ENCODE measurements at regions not wholly inside any gene's neighbourhood (a gene's known extent, or its start where the extent isn't known, plus 50 kb on each side); places are given as distances from the start of the nearest gene placed in this dataset.
A peak's percentile ranks its signal among the peaks of the same experiment; 100 is the strongest.

GRCh38 chr6:33950891-33951889, 147.4 kb upstream of the MLN start:
- no peak for DNase-seq

- no peak for DNase-seq
These were observed 146.7 kb upstream of the MLN start for GRCh38 chr6:33950472-33950881.

DNA sequence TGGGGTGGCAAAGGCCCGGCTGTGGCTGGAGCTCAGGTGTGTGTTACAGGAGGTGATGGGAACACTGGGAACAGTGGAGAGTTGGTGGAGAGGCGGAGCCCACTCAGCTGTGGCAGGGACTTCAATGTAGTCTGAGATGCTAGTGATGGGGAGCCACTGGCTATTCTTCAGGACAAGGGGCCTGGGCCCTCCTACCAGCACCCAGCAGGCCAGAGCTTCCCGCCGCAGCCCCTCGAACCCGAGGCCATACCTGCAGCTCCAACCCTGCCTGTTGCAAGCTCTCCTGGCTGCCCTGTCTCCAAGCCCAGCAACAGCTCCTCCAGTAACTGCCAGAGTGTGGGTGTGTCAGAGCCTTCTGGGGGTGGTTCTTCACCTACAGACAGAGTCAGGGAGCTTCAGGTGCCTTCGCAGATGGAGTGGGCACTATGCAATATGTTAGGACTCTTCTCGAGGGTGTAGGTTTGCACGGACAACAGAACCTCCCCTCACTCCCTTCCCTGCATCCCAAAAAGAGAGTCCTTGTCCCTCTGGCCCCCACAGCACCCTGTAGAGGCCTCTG, 146.2 kb upstream of the MLN start:
- DNase-seq, result no peak

- no peak for DNase-seq
These were observed 145.3 kb upstream of the MLN start for GRCh38 chr6:33949111-33949510.

GRCh38 chr6:33947916-33948594, 144.3 kb upstream of the MLN start:
- no peak for DNase-seq

DNA sequence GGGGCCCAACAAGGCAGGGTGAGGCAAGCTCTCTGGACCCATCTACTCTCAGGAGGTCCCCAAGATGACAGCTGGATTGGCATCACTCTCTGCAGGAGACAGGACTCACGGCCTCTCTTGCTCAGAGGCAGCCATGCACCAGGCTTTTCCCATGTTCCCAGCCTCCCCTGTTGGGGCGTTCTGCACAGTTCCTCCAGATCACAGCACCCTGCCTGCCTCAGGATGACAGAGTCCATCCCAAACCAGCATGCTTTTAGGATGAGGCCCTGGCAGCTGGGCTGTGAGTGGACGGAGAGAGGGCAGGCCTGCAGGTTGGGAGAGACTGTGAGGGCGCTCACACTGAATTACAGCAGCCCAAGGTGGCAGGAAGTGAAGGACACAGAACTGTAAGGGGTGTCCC, 143.2 kb upstream of the MLN start:
- DNase-seq, result no peak

- DNase-seq, result no peak
These were observed 142.1 kb upstream of the MLN start for GRCh38 chr6:33945931-33946330.

GRCh38 chr6:33944686-33945411, 141.0 kb upstream of the MLN start:
- DNase-seq, result no peak

DNA sequence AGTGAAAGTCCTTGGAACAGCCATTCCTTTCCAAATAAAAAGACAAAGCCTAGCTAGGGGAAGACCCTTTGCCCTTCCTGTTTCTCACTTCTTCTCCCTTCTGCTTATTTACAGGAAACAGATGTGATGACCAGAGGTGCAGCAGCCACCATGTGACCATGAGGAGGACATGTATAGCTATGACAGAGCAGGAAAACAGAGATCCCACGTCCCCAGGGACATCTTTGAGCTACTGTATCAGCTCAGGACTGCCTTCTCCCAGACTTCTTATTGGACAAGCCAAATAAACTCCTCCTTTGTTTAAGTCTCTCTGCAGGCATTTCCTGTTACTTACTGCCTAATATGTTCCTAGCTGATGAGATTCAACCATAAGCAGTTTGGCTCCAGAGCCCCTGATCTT, 133.1 kb upstream of the MLN start:
- no peak for DNase-seq

GRCh38 chr6:33935439-33936080, 131.8 kb upstream of the MLN start:
- DNase-seq, result no peak

DNA sequence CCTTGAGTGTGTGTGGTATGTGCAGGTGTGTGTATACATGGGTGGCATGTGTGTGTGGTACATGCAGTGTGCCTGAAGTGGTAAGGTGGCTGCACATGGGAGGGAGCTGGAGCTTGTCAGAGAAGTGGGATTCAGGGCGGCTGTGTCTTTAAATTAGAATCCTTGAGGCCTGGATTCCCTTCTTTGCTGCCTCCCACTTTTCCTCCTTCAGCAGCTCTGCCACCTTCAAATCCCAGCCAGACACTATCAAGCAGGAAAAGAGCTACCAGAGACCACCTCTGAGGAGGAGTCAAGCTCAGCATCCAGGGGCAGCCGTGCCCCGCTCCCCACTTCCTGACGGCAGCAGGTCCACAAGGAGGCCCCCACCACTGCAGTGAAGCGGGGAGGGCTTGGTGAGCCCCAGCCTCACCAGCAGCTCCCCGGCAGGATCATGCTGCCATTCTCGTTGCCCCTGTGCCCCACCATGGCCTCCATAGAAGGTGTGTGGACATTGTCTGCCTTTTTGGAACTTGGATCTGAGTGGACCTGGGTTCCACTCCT, 131.0 kb upstream of the MLN start:
- no peak for DNase-seq

- DNase-seq, result no peak
These were observed 129.3 kb upstream of the MLN start for GRCh38 chr6:33933101-33933500.

- DNase-seq, result no peak
These were observed 128.0 kb upstream of the MLN start for GRCh38 chr6:33931799-33932198.

DNA sequence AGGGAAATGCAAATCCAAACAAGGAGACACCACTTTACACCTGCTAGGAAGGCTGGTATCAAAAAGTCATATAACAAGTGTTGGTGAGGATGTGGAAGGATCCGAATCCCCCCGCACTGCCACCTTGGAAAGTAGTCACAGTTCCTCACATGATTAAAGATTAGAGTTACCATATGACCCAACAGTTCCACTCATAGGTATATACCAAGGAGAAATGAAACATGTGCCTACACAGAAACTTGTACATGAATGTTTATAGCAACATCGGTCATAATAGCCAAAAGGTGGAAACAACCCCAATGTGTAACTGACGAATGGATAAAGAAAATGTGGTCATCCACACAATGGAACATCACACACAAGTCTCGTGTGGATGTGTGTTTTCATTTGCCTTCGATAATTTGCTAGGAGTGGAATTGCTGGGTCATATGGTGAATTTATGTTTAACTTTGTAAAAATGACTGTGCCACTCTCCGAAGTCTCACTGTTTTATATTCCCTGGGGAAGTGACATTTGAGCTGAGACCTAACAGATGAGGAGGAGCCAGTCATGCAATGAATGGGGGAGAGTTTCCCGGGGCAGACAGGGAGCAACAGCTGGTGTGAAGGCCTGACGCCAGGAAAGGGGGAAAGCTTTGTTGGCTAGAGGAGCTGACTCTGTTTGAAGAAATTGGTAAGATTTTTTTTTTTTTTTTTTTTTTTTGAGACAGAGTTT, 125.9 kb upstream of the MLN start:
- no peak for DNase-seq

- DNase-seq, result no peak
These were observed 123.8 kb upstream of the MLN start for GRCh38 chr6:33927616-33928015.

- no peak for DNase-seq
These were observed 123.3 kb upstream of the MLN start for GRCh38 chr6:33927112-33927511.

- no peak for DNase-seq
These were observed 122.6 kb upstream of the MLN start for GRCh38 chr6:33926451-33926850.

DNA sequence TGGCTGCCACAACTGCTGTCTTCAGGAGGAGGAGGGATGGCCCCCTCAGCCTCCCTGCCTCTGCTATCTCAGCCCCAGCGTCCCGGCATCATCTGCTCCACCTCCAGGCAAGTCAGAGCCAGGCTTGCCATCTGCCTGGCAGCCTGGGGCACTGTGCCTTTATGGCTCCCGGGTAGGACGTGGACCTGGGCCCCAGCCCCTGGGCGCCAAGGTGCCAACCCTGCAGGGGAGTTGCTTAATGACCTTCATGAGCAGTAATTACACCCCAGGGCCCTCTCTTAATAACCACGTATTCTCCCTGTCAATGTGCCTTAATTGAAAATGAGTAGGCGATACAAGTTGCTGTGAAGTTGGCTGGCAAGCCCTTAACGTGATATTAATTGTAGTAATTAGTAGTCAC, 122.1 kb upstream of the MLN start:
- no peak for DNase-seq

DNA sequence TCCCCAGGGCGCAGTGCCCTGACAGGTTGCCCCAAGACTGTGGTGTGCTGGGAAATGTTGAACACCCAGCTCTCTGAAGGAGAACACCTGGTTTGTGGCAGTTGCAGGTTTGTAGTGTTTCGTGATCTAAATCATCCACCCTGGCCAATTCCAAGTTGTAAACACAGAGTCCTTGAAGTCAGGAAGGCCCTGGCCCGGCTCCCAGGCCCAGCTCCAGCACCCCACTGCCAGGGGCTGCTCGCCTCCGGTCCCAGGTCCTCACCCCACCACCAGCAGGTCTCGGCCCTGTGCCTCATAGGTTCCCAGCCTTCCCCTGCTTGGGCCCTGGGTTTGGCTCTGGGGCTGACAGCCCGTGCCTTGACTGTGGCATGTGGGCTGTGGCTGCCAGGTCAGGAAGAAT, 121.4 kb upstream of the MLN start:
- no peak for DNase-seq

GRCh38 chr6:33924681-33925080, 120.9 kb upstream of the MLN start:
- DNase-seq, result no peak

DNA sequence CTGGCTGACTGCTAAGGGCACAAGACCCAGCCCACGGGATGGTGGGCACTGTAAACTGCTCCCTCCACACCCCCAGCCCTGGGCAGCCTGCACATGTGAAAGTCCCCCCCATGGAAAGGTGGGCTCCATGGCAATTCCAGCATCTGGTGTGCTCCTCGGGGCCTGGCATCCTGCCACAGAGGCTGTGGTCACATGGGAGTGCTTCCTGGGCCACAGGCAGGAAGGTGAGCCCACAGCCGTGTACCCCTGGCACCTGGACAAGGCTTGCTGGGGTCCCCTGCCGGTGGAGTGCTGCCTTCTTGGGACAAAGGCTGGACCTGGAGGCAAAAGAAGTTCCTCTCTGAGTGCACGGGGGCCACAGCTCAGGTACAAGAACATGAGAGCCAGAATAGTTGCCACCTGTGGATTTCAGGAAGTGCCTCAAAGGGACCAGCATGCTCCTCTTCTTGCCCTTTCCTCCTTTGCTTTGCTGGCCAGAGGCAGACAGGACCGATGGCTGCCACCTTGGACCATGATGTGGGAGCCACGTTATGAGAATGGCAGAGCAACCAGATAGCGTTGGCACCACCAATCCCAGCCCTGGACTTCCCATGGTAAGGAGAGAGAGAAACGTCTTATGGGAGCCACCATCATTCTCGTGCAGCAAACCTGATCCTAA, 120.2 kb upstream of the MLN start:
- peak; percentile 40 for DNase-seq
